GM21381 (cell line): ENCODE measurements at regions not wholly inside any gene's neighbourhood (a gene's known extent, or its start where the extent isn't known, plus 50 kb on each side); places are given as distances from the start of the nearest gene placed in this dataset.
"Not testable (repeated sequence)": the region's sequence is repeated elsewhere in the genome, so short reads cannot be mapped to it uniquely, and the experiment has no call there.

Source experiments
- ATAC-seq: cut with Tn5 transposase; IDR thresholded peaks from one replicate; pipeline ENCODE4 v1.9.1; 2021; ENCODE audit warnings: mild to moderate bottlenecking, moderate library complexity; ENCODE audit not compliant: unreplicated experiment

DNA sequence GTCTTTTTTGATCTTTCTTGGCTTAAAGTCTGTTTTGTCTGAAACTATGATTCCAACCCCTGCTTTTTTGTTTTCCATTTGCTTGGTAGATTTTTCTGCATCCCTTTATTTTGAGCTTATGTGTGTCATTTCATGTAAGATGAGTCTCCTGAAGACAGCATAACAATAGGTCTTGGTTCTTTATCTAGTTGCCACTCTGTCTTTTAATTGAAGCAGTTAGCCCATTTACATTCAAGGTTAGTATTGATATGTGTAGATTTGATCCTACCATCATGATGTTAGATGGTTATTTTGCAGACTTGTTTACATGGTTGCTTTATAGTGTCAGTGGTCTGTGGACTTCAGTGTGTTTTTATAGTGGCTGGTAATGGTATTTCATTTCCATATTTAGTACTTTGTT is 1678.9 kb downstream of the PCDH9 start:
- ATAC-seq, result no peak

DNA sequence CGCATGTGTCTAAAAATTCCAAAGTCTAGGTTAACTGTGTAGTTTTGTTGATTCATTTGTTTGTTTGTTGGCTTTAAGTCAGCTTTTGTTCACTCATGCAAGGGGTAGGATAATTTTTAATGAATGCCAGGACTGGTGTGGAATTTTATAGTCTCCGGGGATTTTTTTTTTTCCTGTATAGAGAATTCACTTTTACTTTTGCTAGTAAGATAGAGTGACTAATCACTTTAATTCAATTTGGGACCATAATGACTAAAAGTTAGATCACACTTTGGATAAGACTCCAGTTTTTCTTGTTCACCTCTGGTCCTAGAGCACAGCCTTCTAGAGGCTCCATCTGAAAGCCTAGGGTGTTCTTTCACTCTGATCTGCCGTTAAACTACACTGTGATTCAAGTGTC is 1690.0 kb downstream of the PCDH9 start:
- no peak for ATAC-seq

DNA sequence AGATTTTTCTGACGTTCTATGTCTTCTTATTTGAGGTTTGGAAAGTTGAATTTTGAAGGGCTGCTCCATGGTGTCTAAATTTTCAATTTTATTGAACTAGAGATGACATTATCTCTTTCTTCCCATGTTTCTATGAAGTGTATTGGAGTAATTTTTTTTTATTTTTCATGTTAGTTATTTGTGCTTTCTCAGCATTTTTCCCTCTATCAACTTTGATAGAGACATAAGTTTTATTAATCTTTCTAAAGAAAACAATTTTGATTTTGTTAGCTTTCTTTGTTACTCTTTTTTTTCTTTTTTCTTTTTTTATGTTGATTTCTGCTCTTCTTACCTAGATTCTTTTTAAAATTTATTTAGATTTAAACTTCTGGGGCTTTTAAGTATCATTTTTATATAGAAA is 1694.8 kb downstream of the PCDH9 start:
- no peak for ATAC-seq

DNA sequence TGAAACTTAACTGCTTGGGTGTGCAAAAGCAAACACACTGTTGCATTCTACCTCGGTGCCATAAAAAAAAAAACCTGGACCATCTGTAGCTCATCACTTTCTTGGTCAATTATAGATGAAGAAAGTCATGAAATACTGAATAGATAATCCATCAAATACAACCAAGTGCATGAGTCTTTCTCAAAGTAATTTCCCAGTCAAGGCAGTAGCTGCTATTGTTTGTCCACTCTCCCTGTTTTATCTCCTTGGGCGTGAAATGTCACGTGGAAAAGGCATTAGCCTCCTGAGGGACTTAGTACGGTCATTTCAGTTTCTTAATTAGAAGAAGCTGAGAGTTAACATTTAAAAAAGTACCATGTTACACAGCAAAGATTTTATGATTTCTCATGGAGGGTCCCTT is 1697.9 kb downstream of the PCDH9 start:
- no peak for ATAC-seq

DNA sequence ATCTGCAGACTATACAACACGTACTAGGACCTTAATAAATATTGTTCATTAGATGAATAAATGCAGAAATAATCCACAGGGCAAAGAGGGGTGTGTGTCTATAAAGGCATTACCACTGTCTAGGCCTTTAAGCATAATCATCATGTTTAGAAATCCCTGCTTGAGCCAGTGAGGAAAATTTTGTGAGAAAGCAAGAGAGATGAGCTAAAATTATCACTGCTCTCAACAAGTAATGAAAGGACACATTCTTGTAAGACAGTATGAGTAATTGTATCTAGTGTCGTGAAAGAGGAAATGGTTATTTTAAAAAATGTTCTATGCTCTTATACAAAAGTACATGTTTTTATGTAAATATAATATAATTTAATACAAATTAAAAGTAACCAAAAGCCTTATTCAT is 1699.4 kb downstream of the PCDH9 start:
- no peak for ATAC-seq

DNA sequence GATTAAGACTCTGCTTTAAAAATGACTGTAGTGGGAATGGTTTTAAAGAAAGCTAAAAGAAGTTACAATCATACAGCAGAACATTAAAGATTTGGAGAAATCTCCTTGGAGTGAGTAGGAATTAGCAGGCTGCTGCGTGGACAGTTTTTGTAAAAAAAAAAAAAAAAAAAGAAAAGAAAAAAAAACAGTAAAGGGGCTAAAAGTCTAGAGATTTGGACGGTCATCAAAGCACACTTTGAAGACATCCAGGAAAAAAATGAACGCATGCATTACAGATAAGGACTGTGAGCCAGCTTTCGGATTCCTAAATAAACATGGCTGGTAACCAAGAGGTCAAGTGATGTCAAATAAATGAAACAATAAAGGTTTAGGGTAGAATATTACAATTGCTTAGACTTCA is 1700.6 kb downstream of the PCDH9 start:
- no peak for ATAC-seq

DNA sequence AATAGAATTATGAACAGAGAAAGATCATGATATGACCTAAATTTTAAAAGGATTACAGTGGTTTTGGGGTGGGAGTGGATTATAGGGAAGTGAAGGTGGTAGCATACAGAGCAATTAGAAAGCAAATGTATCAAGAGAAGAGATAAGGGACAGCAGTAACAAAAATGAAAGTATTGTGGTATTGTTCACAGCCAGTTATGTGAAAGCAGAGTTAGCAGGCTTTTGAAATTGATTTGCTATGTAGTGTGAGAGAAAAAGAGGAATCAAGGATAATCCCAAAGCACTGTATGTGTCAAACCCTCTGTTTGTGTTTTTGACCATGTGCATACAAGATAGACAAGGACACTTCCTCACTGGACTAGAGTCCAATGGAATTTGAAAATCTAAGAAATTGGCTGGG is 1721.4 kb downstream of the PCDH9 start:
- ATAC-seq, result no peak

DNA sequence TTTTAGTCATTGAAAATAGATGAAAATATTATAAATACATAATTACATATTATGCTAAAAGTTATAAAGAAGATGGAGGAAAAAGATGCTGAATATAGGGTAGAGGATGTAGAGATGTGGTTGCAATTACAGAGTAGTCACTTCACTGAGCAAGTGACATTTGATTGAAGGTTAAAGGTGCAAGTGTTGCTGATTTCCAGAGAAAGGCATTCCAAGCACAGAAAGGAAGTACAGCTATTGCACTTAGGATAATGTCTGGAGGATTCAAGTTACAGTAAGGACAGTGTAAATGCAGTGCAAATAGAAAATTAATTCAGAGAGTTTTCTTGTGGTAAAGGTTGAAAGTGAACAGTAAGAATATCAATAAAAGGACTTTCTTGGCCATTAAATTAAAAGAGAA is 1721.8 kb downstream of the PCDH9 start:
- no peak for ATAC-seq

DNA sequence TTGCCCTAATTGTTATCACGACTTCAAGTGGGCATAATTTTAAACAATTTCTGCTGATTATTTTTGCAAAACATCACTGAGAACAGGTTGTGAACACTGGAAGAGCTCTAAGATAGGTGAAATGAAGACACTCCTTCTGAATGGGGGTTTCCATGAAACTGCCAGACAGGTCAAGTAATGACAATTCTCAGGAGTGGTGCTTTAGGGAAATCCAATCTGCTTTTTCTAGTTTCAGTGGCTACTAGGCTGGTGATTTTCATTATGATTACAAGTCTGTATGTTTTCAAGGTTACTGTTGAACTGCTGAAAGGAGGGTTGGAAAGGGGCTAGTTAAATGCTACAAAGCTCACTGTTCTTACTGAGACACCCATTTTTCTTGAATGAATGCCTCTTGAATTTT is 1724.2 kb downstream of the PCDH9 start:
- ATAC-seq, result no peak

DNA sequence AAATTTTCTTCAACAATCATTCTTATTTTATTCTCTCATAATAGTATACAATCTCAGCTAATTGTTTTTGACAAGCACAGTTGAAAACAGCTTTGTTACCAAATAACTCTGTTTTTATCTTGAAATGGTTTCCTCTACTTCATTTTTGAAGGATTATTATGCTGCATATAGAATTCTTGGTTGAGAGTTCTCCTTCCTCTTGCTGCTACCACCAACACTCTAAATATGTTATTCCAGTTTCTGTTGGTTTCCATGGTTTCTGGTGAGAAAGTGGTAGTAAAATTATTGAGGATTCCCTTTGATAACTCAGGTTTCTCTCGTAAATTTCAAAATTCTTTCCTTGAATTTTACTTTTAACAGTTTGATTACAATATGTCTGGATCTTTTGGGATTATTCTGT is 1725.9 kb downstream of the PCDH9 start:
- no peak for ATAC-seq

DNA sequence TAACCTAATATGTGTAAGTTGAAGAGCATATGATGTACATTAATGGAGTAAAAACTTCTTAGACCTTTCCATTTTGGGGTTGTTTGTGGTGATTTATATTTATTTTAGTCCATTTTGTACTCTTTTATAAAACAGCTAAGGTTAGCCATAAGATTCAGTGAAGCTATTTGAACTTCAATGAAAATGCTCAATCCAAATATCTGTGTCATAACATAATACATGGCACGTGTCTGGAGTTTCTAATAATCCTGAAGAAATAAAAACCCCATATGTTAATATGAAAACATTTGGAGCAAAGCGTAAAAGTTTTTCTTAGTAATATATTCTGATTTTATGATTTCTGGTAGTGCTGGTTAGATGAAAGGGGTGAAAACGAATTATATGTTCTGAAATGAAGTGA is 1729.7 kb downstream of the PCDH9 start:
- no peak for ATAC-seq

DNA sequence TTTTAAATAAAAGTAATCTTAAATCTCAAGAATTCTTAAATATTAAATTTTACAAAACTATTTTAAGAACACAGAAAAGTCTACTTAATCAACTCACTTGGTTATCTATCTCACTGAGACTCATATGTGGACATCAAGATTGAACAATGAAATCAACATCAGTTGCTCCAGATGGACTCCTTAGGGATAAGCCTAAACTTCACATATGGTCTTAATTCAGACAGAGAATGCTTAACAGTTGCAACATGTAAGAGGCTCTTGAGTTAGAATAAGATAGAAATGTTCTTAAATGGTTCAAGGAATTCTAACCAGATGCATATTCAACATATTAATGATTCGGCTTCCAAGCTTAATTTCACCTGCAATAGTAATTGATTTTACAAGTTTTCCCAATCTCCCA is 1730.9 kb downstream of the PCDH9 start:
- ATAC-seq, result no peak

DNA sequence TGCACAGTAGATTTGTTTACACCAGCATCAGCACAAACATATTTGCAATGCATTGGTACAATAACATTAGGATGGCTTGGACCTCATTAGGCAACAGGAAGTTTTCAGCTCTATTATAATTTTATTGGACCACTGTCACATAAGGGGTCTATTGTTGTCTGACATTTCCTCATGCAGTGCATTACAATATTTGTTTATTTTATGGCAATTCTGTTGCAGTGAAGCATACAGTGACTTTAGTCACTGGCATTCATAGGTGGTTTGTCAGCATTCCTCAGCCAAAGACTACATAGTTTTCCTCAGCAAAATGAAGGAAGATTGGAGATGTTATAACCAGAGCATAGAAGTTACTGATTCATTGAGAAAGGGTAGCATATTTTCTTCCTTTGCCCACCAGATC is 1732.9 kb downstream of the PCDH9 start:
- ATAC-seq, result no peak

DNA sequence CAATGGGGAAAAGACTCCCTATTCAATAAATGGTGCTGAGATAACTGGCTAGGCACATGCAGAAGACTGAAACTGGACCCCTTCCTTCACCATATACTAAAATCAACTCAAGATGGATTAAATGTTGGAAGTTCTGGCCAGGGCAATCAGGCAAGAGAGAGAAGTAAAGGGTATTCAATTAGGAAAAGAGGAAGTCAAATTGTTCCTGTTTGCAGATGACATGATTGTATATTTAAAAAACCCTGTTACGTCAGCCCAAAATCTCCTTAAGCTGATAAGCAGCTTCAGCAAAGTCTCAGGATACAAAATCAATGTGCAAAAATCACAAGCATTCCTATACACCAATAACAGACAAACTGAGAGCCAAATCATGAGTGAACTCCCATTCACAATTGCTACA is 1739.4 kb downstream of the PCDH9 start:
- ATAC-seq, result not testable (repeated sequence)

DNA sequence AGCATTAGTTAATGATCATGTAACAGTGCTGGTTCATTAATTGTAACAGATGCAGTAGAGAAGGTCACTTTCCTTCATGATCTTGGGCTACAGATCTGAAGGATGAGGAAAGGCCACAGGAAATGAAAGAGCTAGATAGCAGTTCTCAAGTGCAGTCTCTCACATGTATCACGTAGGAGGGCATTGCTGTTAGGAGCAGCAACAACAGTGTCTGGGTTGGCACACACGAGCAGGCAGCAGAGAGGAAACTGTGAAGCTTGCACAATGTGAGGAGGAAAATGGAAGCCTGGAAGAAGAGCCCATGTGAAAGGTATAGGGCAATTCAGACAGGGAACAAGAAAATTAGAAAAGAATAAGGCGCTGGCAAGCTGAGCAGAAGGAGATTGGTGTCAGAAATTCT is 1741.5 kb downstream of the PCDH9 start:
- ATAC-seq, result no peak

DNA sequence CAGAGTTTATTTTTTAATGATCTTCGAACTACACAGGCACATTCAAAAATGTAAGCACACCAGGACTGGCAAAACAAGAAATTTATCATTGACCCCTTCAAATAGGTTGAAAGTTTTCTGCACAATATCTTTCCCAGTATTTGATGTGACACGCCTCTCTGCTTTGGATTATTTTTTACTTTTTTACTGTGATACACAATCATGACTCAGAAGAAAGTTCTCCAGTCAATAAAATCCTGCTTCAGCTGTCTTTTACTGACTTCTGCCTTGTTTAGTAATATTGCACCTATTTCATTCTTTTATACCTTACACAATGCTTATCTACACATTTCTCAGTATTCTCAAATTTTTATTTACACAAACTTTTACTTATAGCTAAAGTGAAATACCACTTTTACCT is 1750.4 kb downstream of the PCDH9 start:
- ATAC-seq, result no peak

DNA sequence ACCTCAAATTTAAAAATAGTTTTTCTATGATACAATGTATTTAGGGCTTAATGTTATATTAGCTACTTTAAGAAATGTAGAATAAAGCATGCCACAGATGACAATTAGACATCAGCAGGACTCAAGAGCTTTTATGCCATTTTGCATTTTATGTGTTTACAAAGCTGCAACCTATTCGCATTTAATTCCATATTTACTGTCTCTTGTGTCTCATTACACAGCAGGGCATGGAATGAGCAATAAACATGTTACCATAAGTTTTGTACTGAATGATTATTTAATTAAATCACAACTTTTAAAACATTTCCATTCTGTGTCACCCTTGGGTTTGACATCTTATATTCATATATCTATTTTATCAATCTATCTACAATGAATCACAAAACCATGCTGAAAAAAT is 1756.9 kb downstream of the PCDH9 start:
- no peak for ATAC-seq

DNA sequence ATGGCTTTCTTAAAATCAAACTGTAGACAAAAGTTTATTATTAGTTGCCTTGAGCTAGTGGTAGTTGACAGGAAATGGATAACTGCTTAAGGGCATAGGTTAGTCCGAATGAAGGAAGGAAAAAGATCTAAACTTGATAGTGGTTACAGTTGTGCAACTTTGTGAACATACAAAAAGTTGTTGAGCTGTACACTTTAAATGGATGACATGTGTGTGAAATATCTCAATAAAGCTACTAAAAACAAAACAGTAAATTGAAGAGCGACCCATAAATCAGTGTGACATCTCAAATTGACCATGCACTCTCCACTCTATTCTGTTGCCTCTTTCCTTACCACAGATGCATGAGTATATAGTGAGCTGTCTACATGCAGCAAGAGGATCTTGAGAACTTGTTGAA is 1757.8 kb downstream of the PCDH9 start:
- no peak for ATAC-seq

DNA sequence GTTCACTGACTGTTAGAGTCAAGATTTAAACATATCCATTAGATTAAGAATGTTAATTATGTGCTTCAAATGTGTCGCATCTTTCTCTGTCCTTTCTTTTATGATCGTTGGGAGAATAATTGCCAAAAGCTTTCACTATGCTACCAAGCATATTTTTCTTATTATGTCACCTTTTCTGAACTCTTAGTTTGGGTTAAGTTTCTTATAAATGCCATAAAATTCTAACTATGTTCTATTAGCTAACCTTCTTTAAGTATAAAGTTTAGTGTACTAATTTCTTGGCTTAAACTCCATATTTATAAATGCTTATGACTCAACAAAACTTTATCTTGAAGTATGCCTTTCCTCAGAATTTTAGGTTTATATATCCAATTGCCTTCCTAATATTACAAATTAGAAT is 1759.4 kb downstream of the PCDH9 start:
- ATAC-seq, result no peak

DNA sequence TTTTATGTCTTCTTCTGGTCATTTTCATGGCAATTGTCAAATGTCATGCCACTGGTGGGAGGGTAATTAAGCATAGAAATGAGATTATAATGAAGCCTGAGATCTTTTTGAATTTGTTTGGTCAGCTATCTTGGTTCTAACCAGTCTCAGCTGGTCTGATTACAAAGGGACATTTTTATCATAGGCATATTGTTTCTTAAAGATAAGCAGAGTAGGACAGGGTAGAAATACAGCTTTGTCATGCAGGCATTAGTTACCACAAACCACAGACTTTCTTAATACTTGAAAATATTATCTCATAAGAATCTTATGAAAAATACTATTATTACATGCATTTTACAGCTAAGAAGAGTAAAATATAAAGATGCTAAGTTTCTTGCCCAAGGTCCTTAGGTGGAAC is 1761.5 kb downstream of the PCDH9 start:
- no peak for ATAC-seq

DNA sequence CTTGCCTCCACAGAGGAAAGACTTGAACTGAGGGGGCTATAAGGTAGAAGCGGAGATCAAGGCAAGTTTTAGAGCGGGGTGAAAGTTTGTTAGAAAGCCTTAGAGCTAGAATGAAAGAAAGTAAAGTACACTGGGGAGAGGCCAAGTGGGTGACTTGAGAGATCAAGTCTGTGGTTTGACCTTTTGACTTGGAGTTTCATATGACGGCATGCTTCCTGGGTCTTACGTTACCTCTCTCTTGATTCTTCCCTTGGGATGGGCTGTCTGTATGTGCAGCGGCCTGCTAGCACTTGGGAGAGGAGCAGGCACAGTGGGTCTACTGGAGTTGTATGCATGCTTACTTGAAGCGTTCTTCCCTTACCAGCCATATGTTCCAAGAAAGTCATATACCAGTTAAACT is 1768.5 kb downstream of the PCDH9 start:
- no peak for ATAC-seq

DNA sequence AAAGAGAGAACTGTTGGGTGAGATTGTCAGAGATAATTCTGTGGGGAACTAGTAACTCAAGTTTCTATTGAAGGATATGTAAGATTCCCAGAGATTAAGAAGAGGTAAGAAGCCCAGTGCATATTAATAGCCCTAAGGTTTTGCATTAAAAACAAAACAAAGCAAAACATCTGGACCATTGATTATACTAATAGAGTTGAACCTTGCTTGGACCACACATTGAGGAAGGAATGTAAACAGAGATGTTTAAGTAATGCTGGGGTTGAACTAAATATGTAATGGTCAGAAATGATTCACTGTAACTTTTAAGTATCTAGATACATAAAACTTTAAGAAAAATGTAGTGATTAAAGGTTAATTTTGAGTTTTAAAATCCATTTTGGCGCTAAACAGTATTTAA is 1770.0 kb downstream of the PCDH9 start:
- no peak for ATAC-seq

DNA sequence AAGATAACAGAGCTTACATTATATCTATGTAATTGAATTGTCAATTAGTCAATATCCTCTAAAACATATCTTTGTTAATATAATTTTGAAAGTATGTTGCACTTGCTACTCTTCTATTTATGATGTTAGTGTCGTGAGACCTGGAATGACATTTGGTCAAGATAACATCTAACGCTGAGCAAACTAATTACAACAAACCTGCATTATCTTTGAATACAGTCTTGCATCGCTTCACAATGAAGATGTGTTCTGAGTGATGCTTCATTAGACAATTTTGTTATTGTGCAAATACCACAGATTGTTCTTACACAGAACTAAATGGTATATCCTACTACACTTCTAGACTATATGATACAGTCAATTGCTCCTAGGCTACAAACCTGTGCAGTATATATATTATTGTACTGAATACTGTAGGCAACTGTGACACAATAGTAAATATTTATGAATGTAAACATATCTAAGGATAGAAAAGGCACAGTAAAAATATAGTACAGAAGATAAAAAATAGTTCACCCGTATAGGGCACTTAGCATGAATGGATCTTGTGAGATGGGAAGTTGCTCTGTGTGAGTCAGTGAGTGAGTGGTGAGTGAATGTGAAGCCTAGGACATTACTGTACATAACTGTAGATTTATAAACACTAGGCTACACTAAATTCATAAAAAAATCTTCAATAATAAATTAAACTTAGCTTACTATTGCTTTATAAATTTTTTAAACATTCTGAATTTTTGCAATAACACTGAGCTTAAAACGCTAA is 1773.8 kb downstream of the PCDH9 start:
- ATAC-seq, result no peak
